ENCODE measurements at regions not wholly inside any gene's neighbourhood (a gene's known extent, or its start where the extent isn't known, plus 50 kb on each side); places are given as distances from the start of the nearest gene placed in this dataset.

- intact Hi-C loops (cut with micrococcal nuclease; ENCODE audit: unreplicated experiment), result no loop called here
- no TSS peak for BruUV-seq (replicated peaks)
- no peak overlapping the region for H3K27ac ChIP-seq (ENCODE audit: control insufficient read depth, insufficient read depth)
- DNase-seq (ENCODE audit: low read depth, low spot score), result no peak
- no peak for ATAC-seq
- 13% methylated on average over 7 of the region's 7 CpGs for whole genome bisulfite sequencing (ENCODE audit: insufficient coverage, insufficient replicate concordance, low lambda C conversion rate, missing lambda C conversion rate)
- H3K36me3 ChIP-seq (ENCODE audit: control insufficient read depth in 2 of 2, insufficient read depth in 2 of 2, low read length in 1 of 2), result no peaks in the 10 kb centered on the region
- H3K9me3 ChIP-seq (replicated peaks; ENCODE audit: control insufficient read depth, insufficient read depth, low read length), result no peaks in the 10 kb centered on the region; the same call in 2 of the 3 replicates
- no peaks in the 10 kb centered on the region for H3K79me2 ChIP-seq (ENCODE audit: control insufficient read depth, insufficient read depth, low read length)
- ChIA-PET CTCF (no interaction called here), SMC1A (ENCODE audit: uncharacterized antibody, unreplicated experiment) (no interaction called here), POLR2A (no interaction called here), RAD21 (ENCODE audit: unreplicated experiment) (no interaction called here)
- TF ChIP-seq ZNF24 (IDR thresholded peaks at IDR 0.05) (no peak), SUPT20H (IDR thresholded peaks at IDR 0.05; ENCODE audit: borderline replicate concordance, control insufficient read depth, low read depth, low read length) (no peak), CBFB (IDR thresholded peaks at IDR 0.05; ENCODE audit: low read depth) (no peak), LARP7 (IDR thresholded peaks at IDR 0.05) (no peak), RCOR1 (conservative IDR thresholded peaks at IDR 0.05; ENCODE audit: low read depth, low read length) (no peak), ASH2L (IDR thresholded peaks at IDR 0.05; ENCODE audit: borderline replicate concordance, low read depth) (no peak), ZNF217 (IDR thresholded peaks at IDR 0.05) (no peak), KAT2A (conservative IDR thresholded peaks at IDR 0.05; ENCODE audit: control insufficient read depth, low read depth, low read length) (no peak), FOXM1 (IDR thresholded peaks at IDR 0.05; ENCODE audit: low read depth, low read length) (no peak), MAX (IDR thresholded peaks at IDR 0.05; ENCODE audit: low read depth, low read length) (no peak), POLR2AphosphoS5 (IDR thresholded peaks at IDR 0.05; ENCODE audit: low read length) (no peak), SPI1 (IDR thresholded peaks at IDR 0.05; ENCODE audit: borderline replicate concordance, insufficient read depth, low read depth, low read length) (no peak), ZNF384 (IDR thresholded peaks at IDR 0.05; ENCODE audit: borderline replicate concordance, low read depth, low read length) (no peak)
- no peak overlapping the region for H3K4me2 ChIP-seq (ENCODE audit: control insufficient read depth, insufficient read depth)
- H2AFZ ChIP-seq (ENCODE audit: control insufficient read depth, low read depth, low read length), result no peak overlapping the region
- no peak overlapping the region for H3K9ac ChIP-seq (ENCODE audit: control insufficient read depth, insufficient read depth, low read length)
- no peaks in the 10 kb centered on the region; the same call in 1 of the 2 replicates for H4K20me1 ChIP-seq (ENCODE audit: control insufficient read depth, insufficient read depth)
- in situ Hi-C loops (cut with MboI), result no loop called here
- H3K27me3 ChIP-seq (replicated peaks in 1 of 2; ENCODE audit: control insufficient read depth in 2 of 2, insufficient read depth in 2 of 2, low read length in 1 of 2), result peaks cover 4 to 9% of the 10 kb centered on the region in 2 experiments; a peak in 3 of 4 replicates
- no peak for FAIRE-seq
- H3K4me3 ChIP-seq, result no peak overlapping the region
- H3K4me1 ChIP-seq (ENCODE audit: control insufficient read depth, insufficient read depth, low read length), result no peaks in the 10 kb centered on the region
Measured at GRCh38 chr6:1044040-1044836, 267.7 kb upstream of the FOXQ1 start.

All from GM12878 (cell line).